ENCODE measurements at regions not wholly inside any gene's neighbourhood (a gene's known extent, or its start where the extent isn't known, plus 50 kb on each side); places are given as distances from the start of the nearest gene placed in this dataset.

DNA sequence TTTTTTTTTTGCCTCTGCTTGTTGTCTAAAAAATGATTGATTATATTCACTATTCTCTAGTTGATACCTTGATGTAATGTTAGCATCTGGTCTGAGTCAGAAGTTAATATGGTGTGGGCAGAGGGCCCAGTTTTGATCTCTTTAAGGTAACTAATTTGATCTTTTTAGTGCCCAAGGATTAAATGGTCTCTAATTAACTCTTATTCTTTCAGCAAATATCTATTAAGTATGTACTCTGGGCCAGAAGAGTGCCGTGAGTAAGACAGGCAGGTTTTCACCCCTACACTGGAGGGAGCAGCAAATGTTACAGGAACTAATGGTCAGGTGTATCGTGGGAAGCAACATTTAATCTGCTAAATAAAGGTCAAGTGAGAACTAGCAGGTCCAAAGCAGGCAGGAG is 144.6 kb upstream of the COL1A2 start:
- no peak for DNase-seq (ENCODE audit: low read depth in 1 of 2, low spot score in 1 of 2)
- H3K27me3 ChIP-seq (ENCODE audit: insufficient read depth, poor library complexity, severe bottlenecking): no peaks in the 10 kb centered on the region
- TF ChIP-seq, protein P1, sequence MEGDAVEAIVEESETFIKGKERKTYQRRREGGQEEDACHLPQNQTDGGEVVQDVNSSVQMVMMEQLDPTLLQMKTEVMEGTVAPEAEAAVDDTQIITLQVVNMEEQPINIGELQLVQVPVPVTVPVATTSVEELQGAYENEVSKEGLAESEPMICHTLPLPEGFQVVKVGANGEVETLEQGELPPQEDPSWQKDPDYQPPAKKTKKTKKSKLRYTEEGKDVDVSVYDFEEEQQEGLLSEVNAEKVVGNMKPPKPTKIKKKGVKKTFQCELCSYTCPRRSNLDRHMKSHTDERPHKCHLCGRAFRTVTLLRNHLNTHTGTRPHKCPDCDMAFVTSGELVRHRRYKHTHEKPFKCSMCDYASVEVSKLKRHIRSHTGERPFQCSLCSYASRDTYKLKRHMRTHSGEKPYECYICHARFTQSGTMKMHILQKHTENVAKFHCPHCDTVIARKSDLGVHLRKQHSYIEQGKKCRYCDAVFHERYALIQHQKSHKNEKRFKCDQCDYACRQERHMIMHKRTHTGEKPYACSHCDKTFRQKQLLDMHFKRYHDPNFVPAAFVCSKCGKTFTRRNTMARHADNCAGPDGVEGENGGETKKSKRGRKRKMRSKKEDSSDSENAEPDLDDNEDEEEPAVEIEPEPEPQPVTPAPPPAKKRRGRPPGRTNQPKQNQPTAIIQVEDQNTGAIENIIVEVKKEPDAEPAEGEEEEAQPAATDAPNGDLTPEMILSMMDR (IDR thresholded peaks at IDR 0.05; ENCODE audit: insufficient read depth, low read length): no peak
- TF ChIP-seq SPI1 (IDR thresholded peaks at IDR 0.05; ENCODE audit: borderline replicate concordance, low read depth) (no peak), GABPA (IDR thresholded peaks at IDR 0.05; ENCODE audit: low read depth) (no peak), POLR2AphosphoS5 (IDR thresholded peaks at IDR 0.05; ENCODE audit: low read depth) (no peak)
- TF ChIP-seq, protein P2, sequence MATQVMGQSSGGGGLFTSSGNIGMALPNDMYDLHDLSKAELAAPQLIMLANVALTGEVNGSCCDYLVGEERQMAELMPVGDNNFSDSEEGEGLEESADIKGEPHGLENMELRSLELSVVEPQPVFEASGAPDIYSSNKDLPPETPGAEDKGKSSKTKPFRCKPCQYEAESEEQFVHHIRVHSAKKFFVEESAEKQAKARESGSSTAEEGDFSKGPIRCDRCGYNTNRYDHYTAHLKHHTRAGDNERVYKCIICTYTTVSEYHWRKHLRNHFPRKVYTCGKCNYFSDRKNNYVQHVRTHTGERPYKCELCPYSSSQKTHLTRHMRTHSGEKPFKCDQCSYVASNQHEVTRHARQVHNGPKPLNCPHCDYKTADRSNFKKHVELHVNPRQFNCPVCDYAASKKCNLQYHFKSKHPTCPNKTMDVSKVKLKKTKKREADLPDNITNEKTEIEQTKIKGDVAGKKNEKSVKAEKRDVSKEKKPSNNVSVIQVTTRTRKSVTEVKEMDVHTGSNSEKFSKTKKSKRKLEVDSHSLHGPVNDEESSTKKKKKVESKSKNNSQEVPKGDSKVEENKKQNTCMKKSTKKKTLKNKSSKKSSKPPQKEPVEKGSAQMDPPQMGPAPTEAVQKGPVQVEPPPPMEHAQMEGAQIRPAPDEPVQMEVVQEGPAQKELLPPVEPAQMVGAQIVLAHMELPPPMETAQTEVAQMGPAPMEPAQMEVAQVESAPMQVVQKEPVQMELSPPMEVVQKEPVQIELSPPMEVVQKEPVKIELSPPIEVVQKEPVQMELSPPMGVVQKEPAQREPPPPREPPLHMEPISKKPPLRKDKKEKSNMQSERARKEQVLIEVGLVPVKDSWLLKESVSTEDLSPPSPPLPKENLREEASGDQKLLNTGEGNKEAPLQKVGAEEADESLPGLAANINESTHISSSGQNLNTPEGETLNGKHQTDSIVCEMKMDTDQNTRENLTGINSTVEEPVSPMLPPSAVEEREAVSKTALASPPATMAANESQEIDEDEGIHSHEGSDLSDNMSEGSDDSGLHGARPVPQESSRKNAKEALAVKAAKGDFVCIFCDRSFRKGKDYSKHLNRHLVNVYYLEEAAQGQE (IDR thresholded peaks at IDR 0.05; ENCODE audit: insufficient replicate concordance, low read depth): no peak
- H3K27ac ChIP-seq (replicated peaks): no peak overlapping the region
- H3K4me3 ChIP-seq (replicated peaks; ENCODE audit: insufficient read depth, low read length): no peak overlapping the region

DNA sequence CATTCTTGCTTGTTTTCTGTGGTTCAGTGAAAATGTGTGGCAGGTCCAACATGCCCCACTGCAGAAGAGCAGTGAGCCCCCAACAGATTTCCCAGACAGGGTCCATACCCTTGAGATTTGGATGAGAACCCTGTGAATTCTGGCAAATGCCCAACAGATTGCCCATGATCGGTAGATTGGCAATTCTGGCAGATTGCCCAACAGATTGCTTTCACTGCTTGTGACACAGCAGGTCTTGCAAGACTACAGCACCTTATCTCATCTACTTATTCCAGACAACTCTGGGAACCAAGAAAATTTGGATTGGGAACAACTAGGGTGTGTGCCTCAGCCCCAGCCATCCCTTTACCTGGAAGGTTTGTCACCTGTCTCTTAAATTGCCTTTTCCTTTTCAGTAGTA is 143.7 kb upstream of the COL1A2 start:
- Histone ChIP-seq H3K4me3 (replicated peaks; ENCODE audit: insufficient read depth, low read length) (no peak overlapping the region), H3K27ac (replicated peaks) (no peak overlapping the region), H3K27me3 (ENCODE audit: insufficient read depth, poor library complexity, severe bottlenecking) (no peaks in the 10 kb centered on the region)
- TF ChIP-seq, protein P2 (IDR thresholded peaks at IDR 0.05; ENCODE audit: insufficient replicate concordance, low read depth): no peak
- DNase-seq (ENCODE audit: low read depth in 1 of 2, low spot score in 1 of 2): no peak

DNA sequence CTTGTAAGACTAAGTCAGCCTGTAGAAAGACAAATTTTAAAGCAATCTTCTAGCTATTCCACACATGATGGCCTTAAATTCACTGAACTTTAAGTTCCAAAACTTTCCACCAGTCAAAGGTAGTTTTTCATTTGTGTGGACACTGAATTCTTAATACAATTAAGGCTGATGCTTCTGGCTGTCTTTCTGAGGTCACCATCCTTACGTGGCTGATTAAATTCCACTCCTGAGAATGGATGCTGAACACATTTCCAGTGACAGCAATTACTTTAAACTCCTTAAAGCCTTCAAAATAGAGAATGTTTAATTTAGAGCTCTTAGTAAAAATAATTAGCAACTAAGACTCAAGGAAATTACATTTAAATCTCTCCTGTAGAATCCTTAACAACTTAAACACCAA is 142.6 kb upstream of the COL1A2 start:
- TF ChIP-seq, protein P2 (IDR thresholded peaks at IDR 0.05; ENCODE audit: insufficient replicate concordance, low read depth): no peak
- TF ChIP-seq POLR2AphosphoS5 (IDR thresholded peaks at IDR 0.05; ENCODE audit: low read depth) (no peak), SPI1 (IDR thresholded peaks at IDR 0.05; ENCODE audit: borderline replicate concordance, low read depth) (no peak), GABPA (IDR thresholded peaks at IDR 0.05; ENCODE audit: low read depth) (no peak)
- TF ChIP-seq, protein P1 (IDR thresholded peaks at IDR 0.05; ENCODE audit: insufficient read depth, low read length): no peak
- no peak overlapping the region for H3K4me3 ChIP-seq (replicated peaks; ENCODE audit: insufficient read depth, low read length)
- no peak for DNase-seq (ENCODE audit: low read depth in 1 of 2, low spot score in 1 of 2)

DNA sequence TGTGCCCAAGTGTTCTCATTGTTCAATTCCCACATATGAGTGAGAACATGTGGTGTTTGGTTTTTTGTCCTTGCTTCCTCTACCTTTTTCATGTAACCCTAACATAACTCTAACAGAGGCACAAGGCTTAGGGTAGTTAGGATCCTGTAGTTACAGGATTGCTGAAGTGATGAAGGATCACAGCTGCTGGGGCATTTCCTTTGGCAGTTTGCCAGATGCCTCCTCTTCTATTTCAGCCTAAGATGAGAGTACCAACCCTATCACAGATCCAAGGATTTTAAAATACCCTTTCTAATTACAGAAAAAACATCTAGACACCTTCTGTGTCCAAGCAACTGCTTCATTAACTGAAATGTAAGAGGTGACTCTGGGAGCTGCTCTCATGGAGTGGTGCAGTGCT is 141.7 kb upstream of the COL1A2 start:
- Histone ChIP-seq H3K27me3 (ENCODE audit: insufficient read depth, poor library complexity, severe bottlenecking) (no peaks in the 10 kb centered on the region), H3K27ac (replicated peaks) (no peak overlapping the region), H3K4me3 (replicated peaks; ENCODE audit: insufficient read depth, low read length) (no peak overlapping the region)
- DNase-seq (ENCODE audit: low read depth in 1 of 2, low spot score in 1 of 2): no peak
- TF ChIP-seq SPI1 (IDR thresholded peaks at IDR 0.05; ENCODE audit: borderline replicate concordance, low read depth): no peak
- TF ChIP-seq, protein P2 (IDR thresholded peaks at IDR 0.05; ENCODE audit: insufficient replicate concordance, low read depth): no peak
- TF ChIP-seq POLR2AphosphoS5 (IDR thresholded peaks at IDR 0.05; ENCODE audit: low read depth): no peak
- TF ChIP-seq, protein P1 (IDR thresholded peaks at IDR 0.05; ENCODE audit: insufficient read depth, low read length): no peak
- TF ChIP-seq GABPA (IDR thresholded peaks at IDR 0.05; ENCODE audit: low read depth): no peak

More for the DNA sequence above, 142.6 kb upstream of the COL1A2 start:
- no peak overlapping the region for H3K27ac ChIP-seq (replicated peaks)
- H3K27me3 ChIP-seq (ENCODE audit: insufficient read depth, poor library complexity, severe bottlenecking): no peaks in the 10 kb centered on the region
